ENCODE measurements at regions not wholly inside any gene's neighbourhood (a gene's known extent, or its start where the extent isn't known, plus 50 kb on each side); places are given as distances from the start of the nearest gene placed in this dataset.

DNA sequence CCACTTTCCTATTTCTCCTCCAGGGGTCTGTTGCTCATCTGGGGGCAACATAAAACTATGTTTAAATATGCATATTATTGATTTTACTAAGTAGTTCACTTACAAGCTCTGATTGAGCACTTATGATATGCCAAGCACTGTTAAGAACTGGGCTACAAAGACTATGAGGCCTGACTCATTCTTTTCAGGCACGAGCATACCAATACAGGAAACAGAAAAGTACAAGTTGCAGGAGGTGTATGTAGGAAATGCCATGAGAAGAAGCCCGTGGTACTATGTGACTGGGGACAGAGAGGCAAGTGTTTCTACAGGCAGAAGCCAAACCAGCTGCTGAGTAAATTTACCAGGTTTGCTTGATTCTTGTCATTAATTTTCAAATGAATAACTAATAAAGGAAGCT is 120.4 kb upstream of the PTGFR start:
- Histone ChIP-seq H3K36me3 (replicated peaks in 1 of 2; ENCODE audit: control insufficient read depth in 1 of 2, insufficient read depth in 2 of 2, low read length in 2 of 2) (no peaks in the 10 kb centered on the region), H3K27ac (ENCODE audit: low read depth in 1 of 2, low read length in 2 of 2) (no peak overlapping the region), H3K79me2 (ENCODE audit: insufficient read depth, low read length) (no peaks in the 10 kb centered on the region), H3K27me3 (ENCODE audit: control insufficient read depth in 2 of 2, insufficient read depth in 2 of 2, low read length in 2 of 2) (no peaks in the 10 kb centered on the region), H3K9ac (ENCODE audit: insufficient read depth, low read length, poor library complexity, severe bottlenecking) (no peak overlapping the region), H3K4me3 (replicated peaks in 1 of 3; ENCODE audit: low read depth in 2 of 3, low read length in 3 of 3) (no peak overlapping the region), H3K4me1 (ENCODE audit: control insufficient read depth in 1 of 2, insufficient read depth in 2 of 2, low read length in 2 of 2) (peaks cover 0 to 7% of the 10 kb centered on the region in 2 donors), H2AFZ (ENCODE audit: insufficient read depth, low read depth, low read length, poor library complexity, severe bottlenecking) (no peak overlapping the region), H3K4me2 (replicated peaks; ENCODE audit: extremely low read depth, low read length, poor library complexity, severe bottlenecking) (no peak overlapping the region), H4K20me1 (ENCODE audit: insufficient read depth, low read length) (no peaks in the 10 kb centered on the region), H3K9me3 (replicated peaks in 1 of 2; ENCODE audit: control insufficient read depth in 1 of 2, insufficient read depth in 1 of 2, low read length in 2 of 2) (no peaks in the 10 kb centered on the region)
- Mint-ChIP-seq H3K4me3 (no peak overlapping the region), H3K9me3 (peaks cover 0 to 4% (median 0%) of the 10 kb centered on the region in 7 donors), H3K27ac (no peak overlapping the region), H3K36me3 (no peaks in the 10 kb centered on the region), H3K4me1 (no peaks in the 10 kb centered on the region), H3K27me3 (ENCODE audit: low read depth in 3 of 3) (peaks cover 0 to 2% (median 0%) of the 10 kb centered on the region in 3 donors)
- DNase-seq = no peak
- 40% methylated on average over 1 of the region's 2 CpGs for WGBS (ENCODE audit: insufficient coverage)
- TF ChIP-seq, protein P1, sequence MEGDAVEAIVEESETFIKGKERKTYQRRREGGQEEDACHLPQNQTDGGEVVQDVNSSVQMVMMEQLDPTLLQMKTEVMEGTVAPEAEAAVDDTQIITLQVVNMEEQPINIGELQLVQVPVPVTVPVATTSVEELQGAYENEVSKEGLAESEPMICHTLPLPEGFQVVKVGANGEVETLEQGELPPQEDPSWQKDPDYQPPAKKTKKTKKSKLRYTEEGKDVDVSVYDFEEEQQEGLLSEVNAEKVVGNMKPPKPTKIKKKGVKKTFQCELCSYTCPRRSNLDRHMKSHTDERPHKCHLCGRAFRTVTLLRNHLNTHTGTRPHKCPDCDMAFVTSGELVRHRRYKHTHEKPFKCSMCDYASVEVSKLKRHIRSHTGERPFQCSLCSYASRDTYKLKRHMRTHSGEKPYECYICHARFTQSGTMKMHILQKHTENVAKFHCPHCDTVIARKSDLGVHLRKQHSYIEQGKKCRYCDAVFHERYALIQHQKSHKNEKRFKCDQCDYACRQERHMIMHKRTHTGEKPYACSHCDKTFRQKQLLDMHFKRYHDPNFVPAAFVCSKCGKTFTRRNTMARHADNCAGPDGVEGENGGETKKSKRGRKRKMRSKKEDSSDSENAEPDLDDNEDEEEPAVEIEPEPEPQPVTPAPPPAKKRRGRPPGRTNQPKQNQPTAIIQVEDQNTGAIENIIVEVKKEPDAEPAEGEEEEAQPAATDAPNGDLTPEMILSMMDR (IDR thresholded peaks at IDR 0.05) = no peak
- intact Hi-C loops (cut with micrococcal nuclease) = no loop called here

DNA sequence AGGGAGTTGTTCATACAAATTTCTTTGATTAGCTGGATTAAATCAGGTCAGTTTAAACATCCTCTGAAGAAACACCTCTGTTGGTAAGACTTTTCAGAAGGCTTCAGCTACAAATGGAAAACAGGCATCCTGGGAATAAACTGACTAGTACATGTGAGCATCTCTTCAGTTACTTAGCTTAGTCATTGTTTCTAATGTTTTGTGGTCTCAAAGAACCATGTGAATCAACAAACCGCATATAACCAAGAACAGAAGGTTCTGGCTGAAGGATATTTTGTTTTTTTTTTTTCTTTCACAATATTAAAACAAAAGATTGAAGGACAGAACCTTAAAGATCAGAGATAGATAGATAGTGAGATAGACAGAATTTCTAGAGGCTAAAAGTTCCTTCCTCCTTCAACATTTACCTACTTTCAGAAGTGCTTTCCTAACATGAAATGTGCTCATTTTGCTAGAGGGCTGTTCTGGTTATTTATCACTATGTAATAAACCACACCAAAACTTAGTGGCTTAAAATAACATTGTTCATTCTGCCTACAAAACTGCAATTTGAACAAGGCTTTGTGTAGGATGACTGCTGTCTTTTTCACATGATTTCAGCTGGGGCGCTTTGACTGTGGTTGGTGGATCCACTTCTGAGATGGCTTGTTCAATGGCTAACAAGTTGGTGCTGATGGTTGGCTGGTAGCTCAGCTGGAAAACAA is 119.8 kb upstream of the PTGFR start:
- Mint-ChIP-seq H3K4me3 (no peak overlapping the region), H3K9me3 (peaks cover 0 to 4% (median 0%) of the 10 kb centered on the region in 7 donors), H3K4me1 (no peaks in the 10 kb centered on the region), H3K27me3 (ENCODE audit: low read depth in 3 of 3) (peaks cover 0 to 2% (median 0%) of the 10 kb centered on the region in 3 donors), H3K36me3 (no peaks in the 10 kb centered on the region), H3K27ac (no peak overlapping the region)
- TF ChIP-seq, protein P1 (IDR thresholded peaks at IDR 0.05) = no peak
- WGBS (ENCODE audit: insufficient coverage) = no CpG with 5 or more reads among the region's 2 CpGs
- Histone ChIP-seq H2AFZ (ENCODE audit: insufficient read depth, low read depth, low read length, poor library complexity, severe bottlenecking) (no peak overlapping the region), H3K27ac (ENCODE audit: low read depth in 1 of 2, low read length in 2 of 2) (no peak overlapping the region), H3K4me1 (ENCODE audit: control insufficient read depth in 1 of 2, insufficient read depth in 2 of 2, low read length in 2 of 2) (peaks cover 0 to 7% of the 10 kb centered on the region in 2 donors), H3K4me2 (replicated peaks; ENCODE audit: extremely low read depth, low read length, poor library complexity, severe bottlenecking) (no peak overlapping the region), H3K9ac (ENCODE audit: insufficient read depth, low read length, poor library complexity, severe bottlenecking) (no peak overlapping the region), H3K9me3 (replicated peaks in 1 of 2; ENCODE audit: control insufficient read depth in 1 of 2, insufficient read depth in 1 of 2, low read length in 2 of 2) (no peaks in the 10 kb centered on the region), H4K20me1 (ENCODE audit: insufficient read depth, low read length) (no peaks in the 10 kb centered on the region), H3K36me3 (replicated peaks in 1 of 2; ENCODE audit: control insufficient read depth in 1 of 2, insufficient read depth in 2 of 2, low read length in 2 of 2) (no peaks in the 10 kb centered on the region), H3K27me3 (ENCODE audit: control insufficient read depth in 2 of 2, insufficient read depth in 2 of 2, low read length in 2 of 2) (no peaks in the 10 kb centered on the region), H3K79me2 (ENCODE audit: insufficient read depth, low read length) (no peaks in the 10 kb centered on the region), H3K4me3 (replicated peaks in 1 of 3; ENCODE audit: low read depth in 2 of 3, low read length in 3 of 3) (no peak overlapping the region)
- DNase-seq = no peak
- intact Hi-C loops (cut with micrococcal nuclease) = no loop called here

All from CD14-positive monocyte (primary cell).